ENCODE measurements at regions not wholly inside any gene's neighbourhood (a gene's known extent, or its start where the extent isn't known, plus 50 kb on each side); places are given as distances from the start of the nearest gene placed in this dataset.
"Not testable (repeated sequence)": the region's sequence is repeated elsewhere in the genome, so short reads cannot be mapped to it uniquely, and the experiment has no call there.

- Histone ChIP-seq H3K9me3 (ENCODE audit: control insufficient read depth in 5 of 5, low read length in 5 of 5) (no peaks in the 10 kb centered on the region), H3K9ac (ENCODE audit: low read length in 5 of 5) (no peak overlapping the region), H3K27ac (ENCODE audit: low read depth, low read length) (no peak overlapping the region), H3K4me1 (ENCODE audit: control insufficient read depth in 5 of 5, insufficient read depth in 5 of 5, low read length in 5 of 5) (peaks cover 0 to 14% (median 8%) of the 10 kb centered on the region in 5 donors), H3K4me3 (ENCODE audit: low read depth in 1 of 5, low read length in 5 of 5) (no peak overlapping the region), H3K36me3 (ENCODE audit: control insufficient read depth in 5 of 5, insufficient read depth in 5 of 5, low read length in 5 of 5) (no peaks in the 10 kb centered on the region), H3K27me3 (ENCODE audit: control insufficient read depth in 5 of 5, insufficient read depth in 4 of 5, low read length in 5 of 5) (no peaks in the 10 kb centered on the region)
Observed at GRCh38 chr1:208344202-208344857, 100.1 kb upstream of the PLXNA2 start.

- Histone ChIP-seq H3K4me3 (ENCODE audit: low read depth in 1 of 5, low read length in 5 of 5) (no peak overlapping the region), H3K9ac (ENCODE audit: low read length in 5 of 5) (no peak overlapping the region), H3K27ac (ENCODE audit: low read depth, low read length) (no peak overlapping the region), H3K36me3 (ENCODE audit: control insufficient read depth in 5 of 5, insufficient read depth in 5 of 5, low read length in 5 of 5) (no peaks in the 10 kb centered on the region), H3K9me3 (ENCODE audit: control insufficient read depth in 5 of 5, low read length in 5 of 5) (no peaks in the 10 kb centered on the region), H3K4me1 (ENCODE audit: control insufficient read depth in 5 of 5, insufficient read depth in 5 of 5, low read length in 5 of 5) (peaks cover 0 to 14% (median 8%) of the 10 kb centered on the region in 5 donors), H3K27me3 (ENCODE audit: control insufficient read depth in 5 of 5, insufficient read depth in 4 of 5, low read length in 5 of 5) (no peaks in the 10 kb centered on the region)
Observed at GRCh38 chr1:208347191-208347590, 103.0 kb upstream of the PLXNA2 start.

- Histone ChIP-seq H3K9ac (ENCODE audit: low read length in 5 of 5) (no peak overlapping the region), H3K4me3 (ENCODE audit: low read depth in 1 of 5, low read length in 5 of 5) (no peak overlapping the region)
Observed at GRCh38 chr1:208349694-208350330, 105.6 kb upstream of the PLXNA2 start.

DNA sequence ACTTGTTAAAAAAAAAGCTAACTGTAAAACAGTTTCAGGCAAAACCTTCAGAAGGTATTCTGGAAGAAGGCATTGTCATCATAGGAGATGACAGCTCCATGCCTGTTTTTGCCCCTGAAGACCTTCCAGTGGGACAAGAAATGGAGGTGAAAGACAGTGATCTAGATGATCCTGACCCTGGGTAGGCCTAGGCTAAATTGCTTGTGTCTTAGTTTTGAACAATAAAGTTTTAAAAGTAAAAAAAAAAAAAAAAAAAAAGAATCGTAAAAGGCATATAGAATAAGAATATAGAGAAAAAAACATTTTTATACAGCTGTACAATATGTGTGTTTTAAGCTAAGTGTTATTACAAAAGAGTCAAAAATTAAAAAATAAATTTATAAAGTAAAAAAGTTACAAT, 106.6 kb upstream of the PLXNA2 start:
- no peaks in the 10 kb centered on the region for H3K27me3 ChIP-seq (ENCODE audit: control insufficient read depth in 5 of 5, insufficient read depth in 4 of 5, low read length in 5 of 5)
- no peak overlapping the region for H3K27ac ChIP-seq (ENCODE audit: low read depth, low read length)
- no peak overlapping the region for H3K9ac ChIP-seq (ENCODE audit: low read length in 5 of 5)
- H3K9me3 ChIP-seq (ENCODE audit: control insufficient read depth in 5 of 5, low read length in 5 of 5), result no peaks in the 10 kb centered on the region
- no peaks in the 10 kb centered on the region for H3K4me1 ChIP-seq (ENCODE audit: control insufficient read depth in 5 of 5, insufficient read depth in 5 of 5, low read length in 5 of 5)
- H3K4me3 ChIP-seq (ENCODE audit: low read depth in 1 of 5, low read length in 5 of 5), result no peak overlapping the region
- no peaks in the 10 kb centered on the region for H3K36me3 ChIP-seq (ENCODE audit: control insufficient read depth in 5 of 5, insufficient read depth in 5 of 5, low read length in 5 of 5)

More at GRCh38 chr1:208349694-208350330, 105.6 kb upstream of the PLXNA2 start:
- Histone ChIP-seq H3K36me3 (ENCODE audit: control insufficient read depth in 5 of 5, insufficient read depth in 5 of 5, low read length in 5 of 5) (no peaks in the 10 kb centered on the region), H3K9me3 (ENCODE audit: control insufficient read depth in 5 of 5, low read length in 5 of 5) (no peaks in the 10 kb centered on the region), H3K27me3 (ENCODE audit: control insufficient read depth in 5 of 5, insufficient read depth in 4 of 5, low read length in 5 of 5) (no peaks in the 10 kb centered on the region), H3K27ac (ENCODE audit: low read depth, low read length) (no peak overlapping the region), H3K4me1 (ENCODE audit: control insufficient read depth in 5 of 5, insufficient read depth in 5 of 5, low read length in 5 of 5) (peaks cover 0 to 4% (median 2%) of the 10 kb centered on the region in 5 donors)

- Histone ChIP-seq H3K27ac (ENCODE audit: low read depth, low read length) (no peak overlapping the region), H3K9ac (ENCODE audit: low read length in 5 of 5) (no peak overlapping the region), H3K36me3 (ENCODE audit: control insufficient read depth in 5 of 5, insufficient read depth in 5 of 5, low read length in 5 of 5) (no peaks in the 10 kb centered on the region), H3K4me1 (ENCODE audit: control insufficient read depth in 5 of 5, insufficient read depth in 5 of 5, low read length in 5 of 5) (no peaks in the 10 kb centered on the region), H3K9me3 (ENCODE audit: control insufficient read depth in 5 of 5, low read length in 5 of 5) (no peaks in the 10 kb centered on the region), H3K27me3 (ENCODE audit: control insufficient read depth in 5 of 5, insufficient read depth in 4 of 5, low read length in 5 of 5) (no peaks in the 10 kb centered on the region), H3K4me3 (ENCODE audit: low read depth in 1 of 5, low read length in 5 of 5) (no peak overlapping the region)
Observed at GRCh38 chr1:208351838-208352237, 107.7 kb upstream of the PLXNA2 start.

GRCh38 chr1:208353797-208354196, 109.6 kb upstream of the PLXNA2 start:
- not testable (repeated sequence) for H3K9ac ChIP-seq (ENCODE audit: low read length in 5 of 5); H3K9me3 ChIP-seq (ENCODE audit: control insufficient read depth in 5 of 5, low read length in 5 of 5); H3K27ac ChIP-seq (ENCODE audit: low read depth, low read length); H3K4me1 ChIP-seq (ENCODE audit: control insufficient read depth in 5 of 5, insufficient read depth in 5 of 5, low read length in 5 of 5); H3K27me3 ChIP-seq (ENCODE audit: control insufficient read depth in 5 of 5, insufficient read depth in 4 of 5, low read length in 5 of 5); H3K4me3 ChIP-seq (ENCODE audit: low read depth in 1 of 5, low read length in 5 of 5); H3K36me3 ChIP-seq (ENCODE audit: control insufficient read depth in 5 of 5, insufficient read depth in 5 of 5, low read length in 5 of 5)

GRCh38 chr1:208357644-208358507, 113.7 kb upstream of the PLXNA2 start:
- H3K27me3 ChIP-seq (ENCODE audit: control insufficient read depth in 5 of 5, insufficient read depth in 4 of 5, low read length in 5 of 5), result no peaks in the 10 kb centered on the region
- H3K36me3 ChIP-seq (ENCODE audit: control insufficient read depth in 5 of 5, insufficient read depth in 5 of 5, low read length in 5 of 5), result no peaks in the 10 kb centered on the region
- H3K27ac ChIP-seq (ENCODE audit: low read depth, low read length), result no peak overlapping the region
- H3K9ac ChIP-seq (ENCODE audit: low read length in 5 of 5), result no peak overlapping the region
- no peaks in the 10 kb centered on the region for H3K4me1 ChIP-seq (ENCODE audit: control insufficient read depth in 5 of 5, insufficient read depth in 5 of 5, low read length in 5 of 5)
- no peak overlapping the region for H3K4me3 ChIP-seq (ENCODE audit: low read depth in 1 of 5, low read length in 5 of 5)
- no peaks in the 10 kb centered on the region for H3K9me3 ChIP-seq (ENCODE audit: control insufficient read depth in 5 of 5, low read length in 5 of 5)

- H3K27ac ChIP-seq (ENCODE audit: low read depth, low read length), result no peak overlapping the region
- H3K36me3 ChIP-seq (ENCODE audit: control insufficient read depth in 5 of 5, insufficient read depth in 5 of 5, low read length in 5 of 5), result no peaks in the 10 kb centered on the region
- no peak overlapping the region for H3K9ac ChIP-seq (ENCODE audit: low read length in 5 of 5)
- no peaks in the 10 kb centered on the region for H3K4me1 ChIP-seq (ENCODE audit: control insufficient read depth in 5 of 5, insufficient read depth in 5 of 5, low read length in 5 of 5)
- H3K9me3 ChIP-seq (ENCODE audit: control insufficient read depth in 5 of 5, low read length in 5 of 5), result no peaks in the 10 kb centered on the region
- H3K27me3 ChIP-seq (ENCODE audit: control insufficient read depth in 5 of 5, insufficient read depth in 4 of 5, low read length in 5 of 5), result no peaks in the 10 kb centered on the region
- H3K4me3 ChIP-seq (ENCODE audit: low read depth in 1 of 5, low read length in 5 of 5), result no peak overlapping the region
Observed at GRCh38 chr1:208358651-208359050, 114.5 kb upstream of the PLXNA2 start.

GRCh38 chr1:208362011-208362410, 117.8 kb upstream of the PLXNA2 start:
- no peaks in the 10 kb centered on the region for H3K4me1 ChIP-seq (ENCODE audit: control insufficient read depth in 5 of 5, insufficient read depth in 5 of 5, low read length in 5 of 5)
- H3K27me3 ChIP-seq (ENCODE audit: control insufficient read depth in 5 of 5, insufficient read depth in 4 of 5, low read length in 5 of 5), result peaks cover 0 to 2% (median 0%) of the 10 kb centered on the region in 5 donors
- H3K27ac ChIP-seq (ENCODE audit: low read depth, low read length), result no peak overlapping the region
- H3K9me3 ChIP-seq (ENCODE audit: control insufficient read depth in 5 of 5, low read length in 5 of 5), result peaks cover 0 to 4% (median 0%) of the 10 kb centered on the region in 5 donors
- no peak overlapping the region for H3K9ac ChIP-seq (ENCODE audit: low read length in 5 of 5)
- no peak overlapping the region for H3K4me3 ChIP-seq (ENCODE audit: low read depth in 1 of 5, low read length in 5 of 5)
- H3K36me3 ChIP-seq (ENCODE audit: control insufficient read depth in 5 of 5, insufficient read depth in 5 of 5, low read length in 5 of 5), result no peaks in the 10 kb centered on the region

DNA sequence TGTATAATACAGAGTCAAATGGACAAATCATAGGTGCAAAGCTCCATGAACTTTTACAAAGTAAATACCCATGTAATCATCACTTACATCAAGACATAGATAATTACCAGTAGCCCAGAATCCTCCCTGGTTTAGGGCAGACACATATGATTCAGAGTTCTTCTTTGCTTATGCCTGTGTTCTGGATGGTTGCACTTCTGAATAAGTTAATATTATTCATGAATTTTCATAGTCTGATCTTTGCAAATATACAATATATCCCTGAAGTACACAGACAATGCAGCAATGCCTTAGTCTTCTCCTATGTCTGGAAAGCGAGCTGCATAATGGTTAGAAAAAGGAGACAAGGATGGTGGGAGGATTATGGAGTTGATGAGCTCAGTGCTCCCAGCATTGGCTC, 122.4 kb upstream of the PLXNA2 start:
- H3K9me3 ChIP-seq (ENCODE audit: control insufficient read depth in 5 of 5, low read length in 5 of 5), result peaks cover 0 to 4% (median 0%) of the 10 kb centered on the region in 5 donors
- no peak overlapping the region for H3K4me3 ChIP-seq (ENCODE audit: low read depth in 1 of 5, low read length in 5 of 5)
- no peak overlapping the region for H3K27ac ChIP-seq (ENCODE audit: low read depth, low read length)
- no peak overlapping the region for H3K9ac ChIP-seq (ENCODE audit: low read length in 5 of 5)
- H3K4me1 ChIP-seq (ENCODE audit: control insufficient read depth in 5 of 5, insufficient read depth in 5 of 5, low read length in 5 of 5), result no peaks in the 10 kb centered on the region
- H3K27me3 ChIP-seq (ENCODE audit: control insufficient read depth in 5 of 5, insufficient read depth in 4 of 5, low read length in 5 of 5), result peaks cover 0 to 5% (median 0%) of the 10 kb centered on the region in 5 donors
- no peaks in the 10 kb centered on the region for H3K36me3 ChIP-seq (ENCODE audit: control insufficient read depth in 5 of 5, insufficient read depth in 5 of 5, low read length in 5 of 5)
